Stimulated activated CD4-positive, alpha-beta T cell treated with anti-CD3 and anti-CD28 coated beads, Interleukin-15, amount 100 ng/mL, for 24 hours (primary cell): ENCODE measurements at regions not wholly inside any gene's neighbourhood (a gene's known extent, or its start where the extent isn't known, plus 50 kb on each side); places are given as distances from the start of the nearest gene placed in this dataset.
A peak's percentile ranks its signal among the peaks of the same experiment; 100 is the strongest.
"Not testable (repeated sequence)": the region's sequence is repeated elsewhere in the genome, so short reads cannot be mapped to it uniquely, and the experiment has no call there.

Source experiments
- DNase-seq: peaks from one replicate; pipeline ENCODE4 v3.0.0-alpha.2; 2020

- not testable (repeated sequence) for DNase-seq
Measured at GRCh38 chr2:87199228-87199627, 177.6 kb upstream of the PLGLB1 start.

GRCh38 chr2:87204569-87205147, 183.0 kb upstream of the PLGLB1 start:
- DNase-seq: not testable (repeated sequence)

- not testable (repeated sequence) for DNase-seq
Measured at GRCh38 chr2:87212938-87213337, 191.3 kb upstream of the PLGLB1 start.

- DNase-seq: not testable (repeated sequence)
Measured at GRCh38 chr2:87217005-87217404, 195.4 kb upstream of the PLGLB1 start.

GRCh38 chr2:87217741-87218410, 196.2 kb upstream of the PLGLB1 start:
- peak; percentile 83 for DNase-seq

GRCh38 chr2:87220651-87221050, 199.0 kb upstream of the PLGLB1 start:
- not testable (repeated sequence) for DNase-seq

GRCh38 chr2:87222131-87222530, 200.5 kb upstream of the PLGLB1 start:
- DNase-seq: not testable (repeated sequence)

- not testable (repeated sequence) for DNase-seq
Measured at GRCh38 chr2:87223873-87224272, 202.2 kb upstream of the PLGLB1 start.

- not testable (repeated sequence) for DNase-seq
Measured at GRCh38 chr2:87229091-87229689, 207.5 kb upstream of the PLGLB1 start.

GRCh38 chr2:87229964-87230363, 208.3 kb upstream of the PLGLB1 start:
- DNase-seq: not testable (repeated sequence)

- not testable (repeated sequence) for DNase-seq
Measured at GRCh38 chr2:87235333-87235981, 213.8 kb upstream of the PLGLB1 start.

GRCh38 chr2:87237570-87238336, 216.1 kb upstream of the PLGLB1 start:
- DNase-seq: peak; percentile 68

- peak; percentile 6 for DNase-seq
Measured at GRCh38 chr2:87239558-87240215, 218.0 kb upstream of the PLGLB1 start.

- peak; percentile 34 for DNase-seq
Measured at GRCh38 chr2:87246066-87246717, 224.5 kb upstream of the PLGLB1 start.

GRCh38 chr2:87252046-87252445, 230.4 kb upstream of the PLGLB1 start:
- not testable (repeated sequence) for DNase-seq

- not testable (repeated sequence) for DNase-seq
Measured at GRCh38 chr2:87254562-87254961, 232.9 kb upstream of the PLGLB1 start.

GRCh38 chr2:87255410-87255809, 233.8 kb upstream of the PLGLB1 start:
- not testable (repeated sequence) for DNase-seq

GRCh38 chr2:87258887-87259286, 237.2 kb upstream of the PLGLB1 start:
- DNase-seq: not testable (repeated sequence)

GRCh38 chr2:87262184-87262702, 240.6 kb upstream of the PLGLB1 start:
- not testable (repeated sequence) for DNase-seq

- DNase-seq: not testable (repeated sequence)
Measured at GRCh38 chr2:87263868-87264518, 242.3 kb upstream of the PLGLB1 start.

- not testable (repeated sequence) for DNase-seq
Measured at GRCh38 chr2:87275192-87275591, 253.5 kb upstream of the PLGLB1 start.
